Occipital lobe (tissue), 1 donor: ENCODE measurements at regions not wholly inside any gene's neighbourhood (a gene's known extent, or its start where the extent isn't known, plus 50 kb on each side); places are given as distances from the start of the nearest gene placed in this dataset.
"Not testable (repeated sequence)": the region's sequence is repeated elsewhere in the genome, so short reads cannot be mapped to it uniquely, and the experiment has no call there.

ENCODE experiments used
- DNase-seq: peaks from one replicate; lab custom pipeline; 2025; lab: John Stamatoyannopoulos, UW

GRCh38 chrX:26873736-26874135 lies 589.4 kb downstream of the PPP4R3C start:
- DNase-seq: no peak

GRCh38 chrX:26871967-26872366 lies 591.2 kb downstream of the PPP4R3C start:
- DNase-seq: no peak

- DNase-seq: no peak
These were observed 611.2 kb downstream of the PPP4R3C start for GRCh38 chrX:26851981-26852380.

GRCh38 chrX:26848511-26848910 lies 614.6 kb downstream of the PPP4R3C start:
- no peak for DNase-seq

GRCh38 chrX:26845056-26845455 lies 618.1 kb downstream of the PPP4R3C start:
- DNase-seq: no peak

- no peak for DNase-seq
These were observed 606.5 kb downstream of the MAGEB5 start for GRCh38 chrX:26822448-26822847.

DNA sequence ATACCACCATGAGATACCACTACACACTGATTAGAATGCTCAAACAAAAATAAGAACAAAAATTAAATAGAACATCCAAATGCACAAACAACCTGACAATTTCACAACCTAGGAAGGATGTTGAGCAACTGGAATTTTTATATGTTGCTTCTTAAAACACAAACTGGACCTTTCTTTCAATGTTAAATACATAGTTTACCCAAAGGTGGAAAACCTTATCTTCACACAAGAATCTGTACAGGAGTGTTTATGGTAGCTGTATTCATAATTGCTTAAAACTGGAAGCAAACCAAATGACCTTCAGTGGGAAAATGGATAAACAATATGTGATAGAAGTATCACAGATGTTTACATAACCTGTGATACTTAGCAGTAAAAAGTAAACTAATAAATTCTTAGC lies 573.8 kb downstream of the MAGEB5 start:
- no peak for DNase-seq

- DNase-seq: no peak
These were observed 572.5 kb downstream of the MAGEB5 start for GRCh38 chrX:26788402-26788998.

- no peak for DNase-seq
These were observed 567.7 kb downstream of the MAGEB5 start for GRCh38 chrX:26783512-26784225.

DNA sequence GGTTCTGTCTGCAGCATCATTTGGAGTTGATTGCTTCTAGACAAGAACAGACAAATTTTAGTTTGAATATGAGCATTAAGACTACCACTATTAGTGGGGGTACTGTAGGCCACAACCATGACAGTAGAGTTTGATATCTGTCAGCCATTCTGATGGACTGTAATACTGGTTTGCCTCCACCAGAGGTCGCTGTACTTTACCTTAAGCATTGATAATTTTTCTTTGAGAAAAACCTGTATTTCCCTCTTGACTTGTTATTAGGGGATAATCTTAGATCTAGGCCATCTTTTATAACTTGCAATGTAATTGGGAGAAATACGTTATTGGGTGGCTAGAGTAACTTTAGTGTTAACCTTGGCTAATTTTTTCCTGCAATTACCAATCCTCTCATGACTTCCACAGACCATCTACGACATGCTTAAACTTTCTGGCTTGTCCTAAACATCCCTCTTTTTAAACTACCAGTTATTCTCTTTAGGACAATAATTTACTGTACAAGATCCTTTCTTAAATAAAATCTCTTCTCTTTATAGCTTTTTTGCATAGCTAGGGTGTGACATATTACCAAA lies 562.4 kb downstream of the MAGEB5 start:
- DNase-seq: no peak

- DNase-seq: no peak
These were observed 546.3 kb downstream of the MAGEB5 start for GRCh38 chrX:26762253-26762652.

GRCh38 chrX:26755760-26756159 lies 539.8 kb downstream of the MAGEB5 start:
- not testable (repeated sequence) for DNase-seq

- DNase-seq: no peak
These were observed 531.9 kb downstream of the MAGEB5 start for GRCh38 chrX:26747877-26748276.

DNA sequence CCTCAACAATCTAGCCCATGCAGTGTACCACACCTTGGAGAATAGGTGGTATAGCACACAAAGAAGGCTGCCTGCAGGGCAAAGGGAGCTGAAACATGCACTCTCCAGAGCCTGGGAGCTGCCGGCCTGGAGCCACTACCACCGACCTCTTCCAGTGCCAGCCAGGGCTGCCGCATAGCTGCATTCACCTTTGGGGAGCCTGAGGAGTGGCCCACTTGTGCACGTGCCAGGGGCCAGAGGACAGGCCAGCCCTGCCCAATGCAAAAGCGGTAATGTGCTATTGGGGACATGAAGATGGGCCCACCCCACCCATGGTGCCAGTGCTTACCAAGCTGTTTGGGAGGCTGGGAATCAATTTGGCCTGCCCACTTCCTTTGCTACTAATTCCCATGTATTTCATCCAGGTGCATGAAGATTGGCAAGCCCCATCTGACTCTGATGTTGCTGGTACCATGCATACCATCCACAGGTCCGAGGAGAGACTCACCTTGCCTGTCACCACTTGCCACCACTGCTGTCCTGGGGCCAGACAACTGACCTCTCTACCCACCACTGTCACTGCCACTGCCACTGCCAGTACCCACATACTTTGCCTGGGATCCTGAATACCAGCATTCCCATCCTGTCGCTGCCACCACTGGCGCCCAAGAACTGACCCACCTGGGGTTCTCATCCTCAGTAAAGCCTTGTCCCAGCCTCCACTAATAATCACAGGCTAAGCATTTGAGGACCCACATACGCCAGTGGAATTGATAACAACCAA lies 506.9 kb downstream of the MAGEB5 start:
- DNase-seq: no peak

- no peak for DNase-seq
These were observed 456.6 kb downstream of the MAGEB5 start for GRCh38 chrX:26672571-26672970.

GRCh38 chrX:26670521-26670920 lies 454.6 kb downstream of the MAGEB5 start:
- DNase-seq: no peak

GRCh38 chrX:26664919-26665318 lies 448.9 kb downstream of the MAGEB5 start:
- no peak for DNase-seq

- no peak for DNase-seq
These were observed 437.1 kb downstream of the MAGEB5 start for GRCh38 chrX:26653050-26653449.

GRCh38 chrX:26651755-26652154 lies 435.8 kb downstream of the MAGEB5 start:
- DNase-seq: no peak

GRCh38 chrX:26649534-26649933 lies 433.6 kb downstream of the MAGEB5 start:
- DNase-seq: no peak

GRCh38 chrX:26631385-26631784 lies 415.4 kb downstream of the MAGEB5 start:
- no peak for DNase-seq

GRCh38 chrX:26613956-26614355 lies 398.0 kb downstream of the MAGEB5 start:
- no peak for DNase-seq
